GM23338 (cell line): ENCODE measurements at regions not wholly inside any gene's neighbourhood (a gene's known extent, or its start where the extent isn't known, plus 50 kb on each side); places are given as distances from the start of the nearest gene placed in this dataset.
"Not testable (repeated sequence)": the region's sequence is repeated elsewhere in the genome, so short reads cannot be mapped to it uniquely, and the experiment has no call there.

ENCODE experiments used
- ATAC-seq: fragments of 200-7000 bp; cut with Tn5 transposase; 3 replicates; pipeline ENCODE4 v1.9.1; 2020
- DNase-seq: peaks from one replicate; pipeline ENCODE4 v3.0.0-alpha.2; 2015; ENCODE audit warnings: low spot score
- H2AFZ ChIP-seq: fragments of 200-600 bp; sonication (generic); 2 replicates; pipeline ENCODE4 v1.8.0; 2016; ENCODE audit warnings: antibody characterized with exemption, mild to moderate bottlenecking, moderate library complexity
- H3F3A ChIP-seq: fragments of 200-600 bp; sonication (generic); replicated peaks from 2 replicates; pipeline ENCODE4 v1.8.0; 2017; ENCODE audit warnings: antibody characterized with exemption, mixed run types, low read depth
- H3K27ac ChIP-seq: fragments of 200-600 bp; sonication (generic); 2 replicates; pipeline ENCODE4 v1.6.1; 2016; ENCODE audit warnings: low read depth
- H3K27me3 ChIP-seq: fragments of 200-600 bp; sonication (generic); 2 replicates; pipeline ENCODE4 v1.8.0; 2016; ENCODE audit warnings: mild to moderate bottlenecking, mixed run types, moderate library complexity; ENCODE audit not compliant: insufficient read depth
- H3K36me3 ChIP-seq: fragments of 200-600 bp; sonication (generic); 2 replicates; pipeline ENCODE4 v1.8.0; 2016; ENCODE audit warnings: mild to moderate bottlenecking; ENCODE audit not compliant: insufficient read depth
- H3K4me1 ChIP-seq: fragments of 200-600 bp; sonication (generic); 2 replicates; pipeline ENCODE4 v1.8.0; 2016; ENCODE audit warnings: mild to moderate bottlenecking, moderate library complexity; ENCODE audit not compliant: insufficient read depth
- H3K4me2 ChIP-seq: fragments of 200-600 bp; sonication (generic); 2 replicates; pipeline ENCODE4 v1.7.1; 2017; ENCODE audit warnings: mixed run types
- H3K4me3 ChIP-seq: fragments of 200-600 bp; sonication (generic); 2 replicates; pipeline ENCODE4 v1.6.1; 2016; ENCODE audit warnings: mixed run types
- H3K79me2 ChIP-seq: fragments of 200-600 bp; sonication (generic); replicated peaks from 2 replicates; pipeline ENCODE4 v1.8.0; 2017; ENCODE audit warnings: mild to moderate bottlenecking; ENCODE audit not compliant: insufficient read depth
- H3K9me2 ChIP-seq: fragments of 200-600 bp; sonication (generic); 2 replicates; pipeline ENCODE4 v1.8.0; 2017; ENCODE audit not compliant: insufficient read depth
- H4K20me1 ChIP-seq: fragments of 200-600 bp; sonication (generic); replicated peaks from 2 replicates; pipeline ENCODE4 v1.8.0; 2017; ENCODE audit warnings: mild to moderate bottlenecking; ENCODE audit not compliant: insufficient read depth
- H3K27ac Mint-ChIP-seq: 2 replicates; pipeline ENCODE4 v1.8.0; 2020; ENCODE audit warnings: inconsistent platforms, mild to moderate bottlenecking, moderate library complexity, mixed read lengths
- H3K27me3 Mint-ChIP-seq: 3 replicates; pipeline ENCODE4 v1.8.0; 2022; ENCODE audit warnings: low read depth, mild to moderate bottlenecking, moderate library complexity, mixed read lengths, inconsistent platforms; ENCODE audit not compliant: insufficient read depth, poor library complexity
- H3K36me3 Mint-ChIP-seq: 3 replicates; pipeline ENCODE4 v1.8.0; 2021; ENCODE audit warnings: low read depth, mild to moderate bottlenecking, inconsistent platforms, moderate library complexity, mixed read lengths
- H3K4me1 Mint-ChIP-seq: 3 replicates; pipeline ENCODE4 v1.8.0; 2020; ENCODE audit warnings: mild to moderate bottlenecking, inconsistent platforms, mixed read lengths
- H3K4me3 Mint-ChIP-seq: 3 replicates; pipeline ENCODE4 v1.8.0; 2021; ENCODE audit warnings: moderate library complexity, mild to moderate bottlenecking, inconsistent platforms, mixed read lengths
- H3K9me3 Mint-ChIP-seq: 3 replicates; pipeline ENCODE4 v1.8.0; 2020; ENCODE audit warnings: moderate library complexity, mild to moderate bottlenecking, inconsistent platforms, mixed read lengths
- CREB1 ChIP-seq: fragments of 250-450 bp; sonication (Bioruptor Pico); IDR thresholded peaks from 2 replicates; pipeline ENCODE4 v1.5.0; 2020; ENCODE audit warnings: low read depth, mild to moderate bottlenecking, moderate library complexity
- EZH2phosphoT487 ChIP-seq: fragments of 200-600 bp; sonication (generic); IDR thresholded peaks from one replicate; pipeline ENCODE4 v1.8.1; 2018; ENCODE audit warnings: antibody characterized with exemption; ENCODE audit not compliant: unreplicated experiment
- NANOG ChIP-seq: IDR thresholded peaks from 2 replicates; pipeline ENCODE4 v1.6.1; 2016; ENCODE audit warnings: antibody characterized with exemption, borderline replicate concordance
- REST ChIP-seq: IDR thresholded peaks from one replicate; pipeline ENCODE4 v1.6.1; 2018; ENCODE audit warnings: antibody characterized with exemption; ENCODE audit not compliant: unreplicated experiment
- STAT1 ChIP-seq: IDR thresholded peaks from one replicate; pipeline ENCODE4 v1.6.1; 2016; ENCODE audit warnings: antibody characterized with exemption; ENCODE audit not compliant: unreplicated experiment
- ZNF114 ChIP-seq: fragments of 250-450 bp; sonication (Bioruptor Pico); IDR thresholded peaks from 2 replicates; pipeline ENCODE4 v1.5.0; 2020; ENCODE audit warnings: mild to moderate bottlenecking, moderate library complexity
- ZNF331 ChIP-seq: fragments of 250-450 bp; sonication (Bioruptor Pico); IDR thresholded peaks from 2 replicates; pipeline ENCODE4 v1.5.0; 2020; ENCODE audit warnings: low read depth, mild to moderate bottlenecking, moderate library complexity
- ZNF462 ChIP-seq: fragments of 250-450 bp; sonication (Bioruptor Pico); IDR thresholded peaks from 2 replicates; pipeline ENCODE4 v1.5.0; 2020; ENCODE audit warnings: mild to moderate bottlenecking, moderate library complexity
- TF ChIP-seq, protein P1 (sequence below), 2 experiments: fragments of 200-600 bp in 1 of 2; sonication (generic) in 1 of 2; conservative IDR thresholded peaks; 2 replicates each; pipeline versions ENCODE4 v1.5.1 to v1.6.1; 2016 to 2017; ENCODE audit warnings: antibody characterized with exemption in 2 of 2, low read depth in 2 of 2, mild to moderate bottlenecking in 2 of 2, moderate library complexity in 1 of 2
- TF ChIP-seq, protein P2 (sequence below): IDR thresholded peaks from 2 replicates; pipeline ENCODE4 v1.6.1; 2016; ENCODE audit warnings: antibody characterized with exemption

- not testable (repeated sequence) for H3K27ac ChIP-seq, H3K4me1 ChIP-seq, ATAC-seq, H3K4me3 ChIP-seq, H3K36me3 ChIP-seq, H3K4me2 ChIP-seq, H2AFZ ChIP-seq, H3K4me1 Mint-ChIP-seq, H3K27me3 ChIP-seq, H3K79me2 ChIP-seq, H3K27me3 Mint-ChIP-seq, DNase-seq, H3K36me3 Mint-ChIP-seq, H3K4me3 Mint-ChIP-seq, H3K27ac Mint-ChIP-seq, H3K9me2 ChIP-seq, H3F3A ChIP-seq, H3K9me3 Mint-ChIP-seq, H4K20me1 ChIP-seq
These were observed 106.9 kb downstream of the SOCS6 start for GRCh38 chr18:70395771-70396170.

DNA sequence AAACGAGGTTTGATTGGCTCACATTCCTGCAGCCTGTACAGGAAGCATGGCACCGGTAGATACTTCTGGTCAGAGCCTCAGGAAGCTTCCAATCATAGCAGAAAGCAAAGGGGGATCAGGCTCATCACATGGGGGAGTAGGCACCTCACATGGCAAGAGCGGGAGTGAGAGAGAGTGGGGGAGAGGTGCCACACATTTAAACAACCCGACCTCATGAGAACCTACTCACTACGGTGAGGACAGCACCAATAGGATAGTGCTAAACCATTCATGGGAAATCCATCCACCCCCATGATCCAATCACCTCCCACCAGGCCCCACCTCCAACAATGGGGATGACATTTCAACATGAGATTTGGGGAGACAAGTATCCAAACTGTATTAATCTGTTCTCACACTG is 105.8 kb downstream of the SOCS6 start:
- no peak for ATAC-seq
- no peak for TF ChIP-seq STAT1
- TF ChIP-seq CREB1 (CRISPR knock-in tag): no peak
- no peak for TF ChIP-seq ZNF331
- TF ChIP-seq, protein P1, sequence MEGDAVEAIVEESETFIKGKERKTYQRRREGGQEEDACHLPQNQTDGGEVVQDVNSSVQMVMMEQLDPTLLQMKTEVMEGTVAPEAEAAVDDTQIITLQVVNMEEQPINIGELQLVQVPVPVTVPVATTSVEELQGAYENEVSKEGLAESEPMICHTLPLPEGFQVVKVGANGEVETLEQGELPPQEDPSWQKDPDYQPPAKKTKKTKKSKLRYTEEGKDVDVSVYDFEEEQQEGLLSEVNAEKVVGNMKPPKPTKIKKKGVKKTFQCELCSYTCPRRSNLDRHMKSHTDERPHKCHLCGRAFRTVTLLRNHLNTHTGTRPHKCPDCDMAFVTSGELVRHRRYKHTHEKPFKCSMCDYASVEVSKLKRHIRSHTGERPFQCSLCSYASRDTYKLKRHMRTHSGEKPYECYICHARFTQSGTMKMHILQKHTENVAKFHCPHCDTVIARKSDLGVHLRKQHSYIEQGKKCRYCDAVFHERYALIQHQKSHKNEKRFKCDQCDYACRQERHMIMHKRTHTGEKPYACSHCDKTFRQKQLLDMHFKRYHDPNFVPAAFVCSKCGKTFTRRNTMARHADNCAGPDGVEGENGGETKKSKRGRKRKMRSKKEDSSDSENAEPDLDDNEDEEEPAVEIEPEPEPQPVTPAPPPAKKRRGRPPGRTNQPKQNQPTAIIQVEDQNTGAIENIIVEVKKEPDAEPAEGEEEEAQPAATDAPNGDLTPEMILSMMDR (conservative IDR thresholded peaks at IDR 0.05; ENCODE audit: low read depth in 2 of 2): no peak
- TF ChIP-seq REST: no peak
- TF ChIP-seq ZNF114 (CRISPR knock-in tag): no peak
- TF ChIP-seq NANOG: no peak
- TF ChIP-seq ZNF462 (CRISPR knock-in tag): no peak
- no peak for TF ChIP-seq EZH2phosphoT487
- TF ChIP-seq, protein P2, sequence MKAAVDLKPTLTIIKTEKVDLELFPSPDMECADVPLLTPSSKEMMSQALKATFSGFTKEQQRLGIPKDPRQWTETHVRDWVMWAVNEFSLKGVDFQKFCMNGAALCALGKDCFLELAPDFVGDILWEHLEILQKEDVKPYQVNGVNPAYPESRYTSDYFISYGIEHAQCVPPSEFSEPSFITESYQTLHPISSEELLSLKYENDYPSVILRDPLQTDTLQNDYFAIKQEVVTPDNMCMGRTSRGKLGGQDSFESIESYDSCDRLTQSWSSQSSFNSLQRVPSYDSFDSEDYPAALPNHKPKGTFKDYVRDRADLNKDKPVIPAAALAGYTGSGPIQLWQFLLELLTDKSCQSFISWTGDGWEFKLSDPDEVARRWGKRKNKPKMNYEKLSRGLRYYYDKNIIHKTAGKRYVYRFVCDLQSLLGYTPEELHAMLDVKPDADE: no peak

More for the DNA sequence above, 105.8 kb downstream of the SOCS6 start:
- Mint-ChIP-seq H3K9me3 (no peaks in the 10 kb centered on the region; the same call in 2 of the 3 replicates), H3K36me3 (no peaks in the 10 kb centered on the region), H3K4me1 (no peaks in the 10 kb centered on the region), H3K27ac (no peak overlapping the region), H3K4me3 (no peak overlapping the region), H3K27me3 (no peaks in the 10 kb centered on the region)
- Histone ChIP-seq H3K79me2 (no peaks in the 10 kb centered on the region), H3F3A (no peaks in the 10 kb centered on the region), H2AFZ (no peak overlapping the region), H3K36me3 (no peaks in the 10 kb centered on the region), H3K9me2 (no peaks in the 10 kb centered on the region), H3K4me1 (no peaks in the 10 kb centered on the region), H3K4me2 (no peak overlapping the region), H3K27me3 (no peaks in the 10 kb centered on the region), H3K4me3 (no peak overlapping the region), H3K27ac (no peak overlapping the region), H4K20me1 (no peaks in the 10 kb centered on the region)
- DNase-seq: no peak
